Hematopoietic multipotent progenitor cell treated with erythropoietin and hydrocortisone succinate and interleukin-3 and kit ligand, for 17 days (in vitro differentiated cells): ENCODE measurements at regions not wholly inside any gene's neighbourhood (a gene's known extent, or its start where the extent isn't known, plus 50 kb on each side); places are given as distances from the start of the nearest gene placed in this dataset.
"Not testable (repeated sequence)": the region's sequence is repeated elsewhere in the genome, so short reads cannot be mapped to it uniquely, and the experiment has no call there.

Experiments
- DNase-seq: peaks from one replicate; pipeline ENCODE4 v3.0.0-alpha.2; 2015; ENCODE audit warnings: low spot score

DNA sequence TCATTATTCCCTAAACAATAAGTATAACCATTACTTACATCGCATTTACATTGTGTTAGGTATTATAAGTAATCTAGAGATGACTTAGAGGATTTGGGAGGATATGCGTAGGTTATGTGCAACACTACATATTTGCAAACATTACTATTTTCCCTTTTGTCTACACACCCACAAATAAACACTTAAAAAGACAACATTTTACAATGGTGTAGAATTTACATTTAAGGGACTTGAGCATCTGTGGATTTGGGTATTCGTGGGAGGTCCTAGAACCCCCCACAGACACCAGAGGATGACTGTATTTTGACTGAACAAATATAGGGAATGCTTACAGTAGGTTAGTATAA, 220.2 kb upstream of the MYO3A start:
- no peak for DNase-seq

DNA sequence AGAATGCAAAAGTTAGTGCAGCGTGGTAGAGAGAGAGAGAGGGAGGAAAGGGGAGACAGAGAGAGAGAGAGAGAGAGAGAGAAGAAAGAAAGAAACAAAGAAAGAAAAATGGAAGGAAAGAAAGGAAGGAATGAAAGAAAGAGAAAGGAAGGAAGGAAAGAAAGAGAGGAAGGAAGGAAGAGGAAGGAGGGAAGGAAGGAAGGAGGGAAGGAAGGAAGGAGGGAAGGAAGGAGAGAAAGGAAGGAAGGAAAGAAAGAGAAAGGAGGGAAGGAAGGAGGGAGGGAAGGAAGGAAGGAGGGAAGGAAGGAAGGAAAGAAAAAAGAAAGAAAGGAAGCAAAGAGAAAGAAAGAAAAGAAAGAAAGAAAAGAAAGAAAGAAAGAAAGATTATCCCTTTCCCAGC, 209.8 kb upstream of the MYO3A start:
- no peak for DNase-seq

DNA sequence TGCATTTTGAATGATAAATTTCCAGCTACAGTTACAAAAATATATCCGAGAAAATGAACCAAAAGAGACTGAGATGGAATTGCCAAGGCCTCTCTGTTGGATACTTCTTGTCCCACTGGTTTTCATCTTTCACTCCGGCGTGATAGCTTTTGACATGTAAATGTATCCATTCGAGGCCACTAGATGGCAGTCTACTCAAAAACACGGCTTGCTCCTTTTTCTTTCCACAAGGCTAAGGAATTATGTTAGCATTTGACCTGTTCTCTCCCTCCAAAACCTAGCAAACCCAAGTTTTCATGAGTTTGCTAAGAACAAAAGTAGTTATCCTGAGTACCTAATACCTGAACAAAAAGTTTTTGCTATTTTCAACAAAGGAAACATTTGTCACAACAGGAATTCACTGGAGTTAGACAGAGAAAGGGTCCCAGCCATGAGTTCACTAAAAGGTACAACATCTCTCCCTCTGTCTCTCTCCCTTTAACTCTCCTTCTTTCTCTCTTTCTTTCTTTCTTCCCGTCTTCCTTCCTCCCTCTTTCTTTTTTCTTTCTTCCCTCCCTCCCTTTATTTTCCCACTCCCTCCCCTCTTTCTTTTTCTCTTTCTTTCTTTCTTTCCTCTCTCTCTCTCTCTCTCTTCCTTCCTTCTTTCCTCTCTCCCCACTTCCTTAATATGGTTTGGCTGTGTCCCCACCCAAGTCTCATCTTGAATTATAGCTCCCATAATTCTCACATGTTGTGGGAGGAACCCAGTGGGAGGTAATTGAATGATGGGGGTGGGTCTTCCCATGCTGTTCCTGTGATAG, 207.9 kb upstream of the MYO3A start:
- DNase-seq, result peak; percentile 28

DNA sequence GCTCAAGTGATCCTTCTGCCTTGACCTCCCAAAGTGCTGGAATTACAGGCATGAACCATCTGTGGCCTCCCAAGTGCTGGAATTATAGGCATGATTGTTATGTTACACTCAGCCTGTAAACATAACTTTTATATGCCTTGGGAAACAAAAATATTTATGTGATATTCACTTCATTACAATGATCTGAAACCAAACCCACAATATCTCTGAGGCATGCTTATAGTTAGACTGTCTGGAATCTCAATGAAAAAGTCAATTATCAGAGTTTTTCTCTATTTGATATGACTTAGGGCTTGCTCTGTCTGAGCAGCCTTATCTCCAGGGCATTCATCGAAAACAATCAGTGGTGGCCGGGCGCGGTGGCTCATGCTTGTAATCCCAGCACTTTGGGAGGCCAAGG, 195.3 kb upstream of the MYO3A start:
- no peak for DNase-seq

DNA sequence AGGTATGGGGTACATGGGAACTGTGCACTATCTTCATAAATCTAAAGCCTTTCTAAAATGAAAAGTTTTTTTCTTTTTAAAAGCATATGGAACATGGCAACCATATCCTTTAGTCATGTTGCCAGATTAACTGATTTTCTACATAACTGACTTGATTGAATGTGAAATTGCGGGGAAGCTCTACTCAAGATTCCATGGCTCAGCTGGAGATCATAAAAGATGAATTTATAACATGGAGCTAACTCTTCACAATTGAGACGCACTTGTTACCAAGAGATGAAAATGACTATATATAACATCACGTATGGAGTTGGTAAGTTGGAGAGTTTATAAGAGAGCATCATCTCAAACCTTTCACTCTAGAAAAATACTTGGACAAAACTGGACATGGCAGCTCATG, 190.2 kb upstream of the MYO3A start:
- DNase-seq, result no peak

DNA sequence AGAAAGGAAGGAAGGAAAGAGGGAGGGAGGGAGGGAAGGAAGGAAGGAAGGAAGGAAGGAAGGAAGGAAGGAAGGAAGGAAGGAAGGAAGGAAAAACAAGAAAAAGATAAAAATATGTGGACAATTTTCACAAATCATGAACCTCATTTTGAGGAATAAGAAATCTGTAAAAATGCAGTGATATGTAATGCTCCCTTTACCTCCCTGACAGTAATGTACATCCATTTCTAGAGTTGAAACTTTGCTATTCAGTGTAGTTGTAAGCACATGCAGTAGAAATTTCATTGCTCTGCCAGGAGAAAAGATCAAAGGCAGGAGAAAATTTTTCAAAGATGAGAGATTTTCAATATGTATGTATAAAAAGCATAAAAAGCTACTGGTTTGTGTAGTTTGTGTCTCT, 189.5 kb upstream of the MYO3A start:
- no peak for DNase-seq

DNA sequence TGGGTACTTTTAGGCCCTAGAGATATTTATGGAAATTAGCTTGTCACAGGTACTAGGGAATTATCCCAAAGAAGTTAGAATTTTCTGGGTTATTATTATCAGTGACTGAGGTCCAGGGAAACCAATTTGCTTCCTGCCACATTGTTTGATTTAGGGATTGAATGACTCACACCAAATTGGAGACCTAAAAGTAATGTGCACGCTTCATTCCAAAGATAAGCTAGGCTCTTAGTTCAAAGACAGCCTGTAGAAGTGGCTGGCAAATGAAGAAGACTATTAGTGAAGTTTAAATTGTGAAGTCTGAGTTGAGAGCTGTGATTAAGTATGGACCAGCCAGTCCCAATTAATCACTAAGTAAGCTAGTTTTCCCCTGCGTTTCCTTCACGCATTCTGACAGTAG, 188.1 kb upstream of the MYO3A start:
- no peak for DNase-seq

DNA sequence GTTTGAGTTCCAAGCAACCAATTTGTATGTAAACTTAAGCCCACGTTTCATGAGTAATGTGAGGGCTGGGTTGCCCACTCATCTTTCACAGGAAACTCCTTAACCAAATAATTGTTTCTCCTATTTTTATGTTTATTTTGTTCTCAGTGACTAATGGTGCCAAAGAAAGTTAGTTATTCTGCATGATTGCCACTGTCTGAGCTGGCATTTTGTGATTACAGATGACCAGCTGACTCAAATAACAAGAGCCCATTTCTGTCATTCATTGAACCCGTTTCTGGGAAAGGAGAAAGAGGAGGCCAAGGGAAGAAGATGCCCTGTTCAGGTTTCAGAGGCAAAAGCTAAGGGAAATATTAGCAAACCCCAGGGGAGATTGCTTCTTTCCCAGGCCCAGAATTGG, 186.9 kb upstream of the MYO3A start:
- no peak for DNase-seq

DNA sequence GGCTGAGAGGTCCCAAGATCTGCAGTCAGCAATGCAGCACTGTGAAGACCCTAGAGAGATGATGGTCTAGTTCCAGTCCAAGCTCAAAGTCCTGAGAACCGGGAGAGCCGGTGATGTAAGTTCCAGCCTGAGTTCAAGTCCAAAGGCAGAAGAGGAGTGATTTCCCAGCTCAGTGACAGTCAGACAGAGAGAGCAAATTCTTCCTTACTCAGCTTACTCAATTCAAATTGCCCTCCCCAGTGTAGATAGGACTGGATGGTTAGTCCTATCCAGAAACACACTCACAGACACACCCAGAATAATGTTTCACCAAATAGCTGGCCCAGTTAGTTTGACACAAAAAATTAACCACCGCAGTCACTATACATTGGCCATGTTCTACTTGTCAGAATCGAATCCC, 185.5 kb upstream of the MYO3A start:
- DNase-seq, result no peak

DNA sequence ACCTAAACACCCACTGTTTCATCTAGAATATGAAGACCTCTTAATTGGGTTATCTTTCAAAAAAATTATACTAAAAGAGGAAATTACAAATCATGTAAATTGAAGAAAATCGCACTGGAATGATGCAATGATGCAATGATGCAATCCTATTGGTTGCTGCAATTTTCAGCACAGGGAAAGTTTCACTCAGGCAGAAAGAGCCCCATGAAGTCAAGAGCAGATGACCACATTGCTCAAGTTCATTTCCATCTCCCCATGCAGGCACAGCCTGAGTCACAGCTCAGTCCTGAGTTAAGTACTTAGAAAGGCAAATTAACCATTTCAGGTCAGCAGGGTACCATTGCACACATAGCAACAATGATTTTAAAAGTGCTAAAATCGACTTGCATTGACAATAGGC, 180.3 kb upstream of the MYO3A start:
- DNase-seq, result no peak

DNA sequence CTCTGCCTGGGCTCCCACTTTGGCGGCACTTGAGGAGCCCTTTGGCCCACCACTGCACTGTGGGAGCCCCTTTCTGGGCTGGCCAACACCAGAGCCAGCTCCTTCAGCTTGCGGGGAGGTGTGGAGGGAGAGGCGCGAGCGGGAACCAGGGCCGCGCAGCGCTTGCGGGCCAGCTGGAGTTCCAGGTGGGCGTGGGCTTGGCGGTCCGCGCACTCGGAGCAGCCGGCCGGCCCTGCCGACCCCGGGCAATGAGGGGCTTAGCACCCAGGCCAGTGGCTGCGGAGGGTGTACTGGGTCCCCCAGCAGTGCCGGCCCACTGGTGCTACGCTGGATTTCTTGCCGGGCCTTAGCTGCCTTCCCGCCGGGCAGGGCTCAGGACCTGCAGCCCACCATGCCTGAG, 178.2 kb upstream of the MYO3A start:
- not testable (repeated sequence) for DNase-seq

DNA sequence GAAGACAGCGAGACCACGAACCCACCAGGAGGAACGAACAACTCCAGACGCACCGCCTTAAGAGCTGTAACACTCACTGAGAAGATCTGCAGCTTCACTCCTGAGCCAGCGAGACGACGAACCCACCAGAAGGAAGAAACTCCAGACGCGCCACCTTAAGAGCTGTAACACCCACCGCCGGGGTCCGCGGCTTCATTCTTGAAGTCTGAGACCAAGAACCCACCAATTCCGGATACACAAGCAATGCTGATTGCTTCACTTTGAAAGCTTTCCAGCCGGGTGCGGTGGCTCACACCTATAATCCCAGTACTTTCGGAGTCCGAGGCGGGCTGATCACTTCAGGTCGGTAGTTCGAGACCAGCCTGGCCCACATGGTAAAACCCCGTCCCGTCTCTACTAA, 177.2 kb upstream of the MYO3A start:
- DNase-seq, result no peak

DNA sequence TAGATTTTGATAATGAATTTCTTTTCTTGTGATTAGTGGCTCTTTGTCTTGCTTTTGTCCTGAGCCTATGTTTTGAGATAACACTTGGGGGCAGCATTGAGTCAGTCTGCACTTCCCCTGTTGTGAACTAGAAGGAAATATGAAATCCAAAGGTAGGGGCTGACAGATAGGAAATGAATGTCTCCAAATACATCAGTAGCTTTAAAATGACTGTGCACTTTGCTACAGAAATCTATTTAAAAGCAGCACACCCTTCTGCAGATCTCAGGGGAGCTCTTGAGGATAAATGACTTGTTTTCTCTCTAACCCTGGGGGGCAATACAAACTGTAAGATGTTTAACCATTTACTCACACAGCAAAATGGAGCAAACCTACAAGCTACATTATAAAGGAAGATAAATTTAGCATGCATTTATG, 176.0 kb upstream of the MYO3A start:
- DNase-seq, result no peak

DNA sequence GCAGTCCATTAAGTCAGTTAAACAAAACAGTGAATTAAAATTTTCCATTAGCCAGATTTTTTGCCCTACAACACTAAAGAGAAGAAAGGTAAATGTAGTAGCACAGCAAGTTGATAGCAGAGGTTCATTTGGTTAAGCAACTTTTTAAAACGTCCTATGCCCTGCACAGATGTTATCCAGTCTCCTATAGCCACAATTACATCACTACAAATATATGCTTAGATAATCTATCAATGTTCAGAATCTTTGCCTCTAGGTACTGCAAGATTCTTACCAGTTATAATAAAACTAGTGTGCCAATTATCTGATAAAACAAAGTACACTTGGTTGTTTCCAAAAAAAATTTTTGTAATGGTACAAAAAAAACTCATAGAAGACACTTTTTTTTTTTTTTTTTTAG, 175.5 kb upstream of the MYO3A start:
- DNase-seq, result no peak

DNA sequence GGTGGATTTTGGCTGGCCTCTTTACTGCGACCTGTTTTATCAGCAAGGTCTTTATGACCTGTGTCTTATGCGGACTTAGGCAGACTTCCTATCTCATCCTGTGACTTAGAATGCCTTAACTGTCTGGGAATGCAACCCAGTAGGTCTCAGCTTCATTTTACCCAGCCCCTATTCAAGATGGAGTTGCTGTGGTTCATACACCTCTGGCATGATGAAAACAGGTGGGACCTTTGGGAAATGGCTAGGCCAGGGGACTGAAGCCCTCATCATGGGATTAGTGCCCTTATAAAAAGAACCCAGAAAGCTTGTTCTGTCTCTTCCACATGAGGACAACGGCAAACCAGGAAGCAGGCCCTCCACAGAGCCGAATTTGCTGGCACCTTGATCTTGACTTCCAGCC, 172.1 kb upstream of the MYO3A start:
- no peak for DNase-seq

DNA sequence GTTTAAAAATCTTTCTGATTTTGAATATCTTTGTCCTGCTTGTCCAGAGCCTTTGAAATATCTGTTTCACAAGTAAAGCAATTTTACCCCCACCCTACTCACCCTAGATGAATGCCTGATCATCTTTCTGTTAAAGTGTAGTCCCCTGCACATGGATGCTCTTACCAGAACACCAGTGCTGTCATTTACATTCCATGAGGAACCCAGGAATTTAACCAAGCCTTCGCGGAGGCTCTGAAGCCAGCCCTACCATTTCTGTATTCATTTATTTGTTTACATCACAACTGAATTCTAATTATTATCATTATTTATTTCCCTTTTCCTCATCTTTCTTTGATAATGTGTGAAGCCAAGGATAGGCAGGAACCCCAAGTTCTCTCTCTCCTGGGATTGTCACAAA, 167.8 kb upstream of the MYO3A start:
- no peak for DNase-seq

DNA sequence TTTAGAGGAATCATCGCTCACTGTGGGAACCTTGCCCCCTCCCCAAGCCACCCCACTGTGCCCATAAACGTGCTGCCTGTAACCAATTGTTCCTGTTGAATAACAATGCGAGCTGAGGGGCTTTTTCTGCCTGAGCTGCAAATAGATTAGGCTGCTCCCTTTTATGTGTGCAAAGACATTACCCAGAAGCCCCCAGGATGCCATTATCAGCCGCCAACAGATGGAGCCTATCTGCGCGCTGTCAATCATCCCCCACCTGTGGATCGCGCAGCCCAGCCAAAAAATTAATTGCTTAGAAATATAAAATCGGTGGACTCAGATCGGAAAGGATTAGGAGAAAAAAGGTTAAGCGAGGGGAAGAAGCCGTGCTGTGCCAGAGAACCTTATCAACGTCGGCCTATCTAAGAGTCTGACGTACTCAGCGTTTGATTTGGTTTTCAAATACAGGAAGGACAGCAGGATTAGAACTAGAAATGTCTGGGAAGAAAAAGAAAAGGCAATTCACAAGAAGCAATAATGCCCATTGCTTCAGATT, 167.3 kb upstream of the MYO3A start:
- no peak for DNase-seq

DNA sequence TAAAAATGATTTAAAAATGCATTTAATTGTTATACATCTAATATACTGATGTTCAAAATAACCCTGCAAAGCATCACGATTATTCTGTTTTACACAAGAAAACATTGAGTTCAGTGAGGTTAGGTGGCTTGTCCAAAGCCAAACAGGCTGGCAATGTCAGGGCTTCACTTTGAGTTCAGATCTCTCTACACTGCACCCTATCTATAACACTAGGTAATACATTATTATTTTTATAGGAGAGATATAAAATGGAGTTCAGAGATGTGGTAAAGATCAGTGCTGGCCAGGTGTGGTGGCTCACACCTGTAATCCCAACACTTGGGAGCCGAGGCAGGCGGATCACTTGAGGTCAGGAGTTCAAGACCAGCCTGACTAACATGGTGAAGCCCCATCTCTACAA, 165.9 kb upstream of the MYO3A start:
- DNase-seq, result no peak

DNA sequence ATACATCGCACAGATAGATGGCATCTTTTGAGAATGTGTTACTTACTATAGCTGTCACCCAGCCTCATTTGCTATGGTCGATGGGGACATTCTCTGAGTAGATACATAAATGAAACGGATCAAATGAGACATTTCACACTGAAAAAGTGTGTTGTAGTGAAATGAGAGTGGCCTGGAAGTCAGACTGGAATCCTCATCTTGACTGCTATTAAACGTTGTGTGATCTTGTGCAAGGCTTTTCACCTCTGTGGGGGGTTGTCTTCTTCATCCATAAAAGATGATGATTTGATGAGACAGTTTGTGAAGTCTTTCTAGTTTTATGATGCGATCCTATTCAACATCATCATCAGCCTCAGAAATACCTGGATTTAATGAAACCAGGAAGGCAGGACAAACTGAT, 155.4 kb upstream of the MYO3A start:
- no peak for DNase-seq

DNA sequence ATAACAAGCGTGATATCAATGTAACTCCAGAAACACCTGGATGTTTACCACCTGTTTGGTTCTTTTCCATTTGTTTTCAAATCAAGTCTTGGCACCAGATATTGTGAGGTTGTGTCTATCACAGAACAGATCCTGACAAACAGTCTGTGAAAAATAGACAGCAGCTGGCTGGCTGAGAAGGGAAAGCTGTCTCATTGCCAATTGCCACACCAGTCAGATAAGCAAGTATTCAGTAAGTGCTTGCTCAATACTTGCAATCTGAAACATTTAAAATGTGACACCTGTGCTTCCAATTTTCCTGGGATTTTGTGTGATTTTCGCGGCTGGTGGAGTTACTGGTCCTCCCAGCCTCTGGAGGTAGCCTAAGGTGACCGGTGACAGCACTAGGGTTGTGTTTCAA, 147.9 kb upstream of the MYO3A start:
- DNase-seq, result no peak

DNA sequence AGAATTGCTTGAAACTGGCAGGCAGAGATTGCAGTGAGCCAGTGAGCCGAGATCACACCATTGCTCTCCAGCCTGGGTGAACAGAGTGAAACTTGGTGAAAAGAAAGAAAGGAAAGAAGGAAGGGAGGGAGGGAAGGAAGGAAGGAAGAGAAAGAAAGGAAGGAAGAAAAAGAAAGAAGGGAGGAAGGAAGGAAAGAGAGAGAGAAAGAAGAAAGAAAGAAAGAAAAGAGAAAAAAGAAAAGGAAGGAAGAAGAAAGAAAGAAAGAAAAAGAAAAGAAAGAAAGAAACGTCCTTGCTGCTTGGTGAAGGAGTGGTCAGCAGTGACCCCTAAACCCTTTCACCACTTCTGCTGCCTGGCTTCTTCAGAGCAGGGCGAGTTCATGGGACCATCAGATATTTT, 147.1 kb upstream of the MYO3A start:
- no peak for DNase-seq

DNA sequence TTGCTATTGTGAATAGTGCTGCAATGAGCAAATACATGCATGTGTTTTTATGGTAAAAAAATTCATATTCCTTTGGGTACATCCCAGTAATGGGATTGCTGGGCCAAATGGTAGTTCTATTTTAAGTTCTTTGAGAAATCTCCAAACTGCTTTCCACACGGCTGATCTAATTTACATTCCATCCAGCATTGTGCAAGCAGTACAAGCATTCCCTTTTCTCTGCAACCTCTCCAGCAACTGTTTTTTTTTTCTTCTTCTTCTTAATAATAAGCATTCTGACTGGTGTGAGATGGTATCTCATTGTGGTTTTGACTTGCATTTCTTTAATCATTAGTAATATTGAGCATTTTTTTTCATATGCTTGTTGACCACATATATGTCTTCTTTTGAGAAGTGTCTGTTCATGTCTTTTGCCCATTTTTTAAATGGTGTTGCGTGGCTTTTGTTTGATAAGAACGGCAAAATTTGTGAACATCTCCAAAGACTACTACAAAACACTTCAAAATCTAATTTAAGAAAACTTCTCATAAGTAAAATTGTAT, 136.1 kb upstream of the MYO3A start:
- no peak for DNase-seq

DNA sequence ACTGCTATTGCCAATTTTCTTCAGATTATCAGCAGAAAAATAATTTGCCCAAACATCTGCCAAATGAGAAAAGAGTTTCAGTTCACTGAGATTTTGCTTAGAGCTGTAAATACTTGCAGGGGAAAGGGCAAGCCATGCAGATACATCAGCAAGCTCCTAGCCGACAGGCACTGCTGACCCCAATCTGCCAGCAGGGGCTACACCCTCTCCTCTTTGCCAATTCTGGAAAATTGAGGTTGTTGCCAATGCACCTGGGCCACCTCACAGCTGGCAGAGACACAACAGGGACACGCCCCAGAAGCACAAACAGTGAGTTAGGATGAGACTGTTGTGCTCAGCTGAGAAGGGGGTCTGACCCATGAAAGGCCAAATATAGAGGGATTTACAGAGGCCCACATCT, 129.5 kb upstream of the MYO3A start:
- DNase-seq, result no peak

DNA sequence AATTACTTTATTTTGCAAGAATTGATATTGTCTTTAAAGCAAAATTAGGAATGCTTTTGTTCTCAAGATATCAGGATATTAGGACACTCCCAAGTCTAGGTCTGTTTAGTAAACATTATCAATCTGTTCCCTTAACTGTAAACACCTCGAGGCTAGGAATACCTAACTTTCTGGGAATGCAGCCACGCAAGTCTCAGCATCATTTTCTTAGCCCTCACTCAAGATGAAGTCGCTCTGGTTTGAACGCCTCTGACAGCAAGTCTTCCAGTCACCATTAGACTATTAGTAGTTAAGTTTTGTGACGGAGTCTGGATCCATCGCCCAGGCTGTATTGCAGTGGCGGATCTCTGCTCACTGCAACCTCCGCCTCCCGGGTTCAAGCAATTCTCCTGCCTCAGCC, 128.0 kb upstream of the MYO3A start:
- DNase-seq, result no peak
